GM18951 (cell line): ENCODE measurements at regions not wholly inside any gene's neighbourhood (a gene's known extent, or its start where the extent isn't known, plus 50 kb on each side); places are given as distances from the start of the nearest gene placed in this dataset.
"Not testable (repeated sequence)": the region's sequence is repeated elsewhere in the genome, so short reads cannot be mapped to it uniquely, and the experiment has no call there.

Experiments used
- POLR2A ChIP-seq: IDR thresholded peaks from 4 replicates; pipeline ENCODE4 v1.6.1; 2011; ENCODE audit warnings: mild to moderate bottlenecking; ENCODE audit not compliant: insufficient read length, insufficient read depth; ENCODE audit errors: extremely low read depth
- in situ Hi-C: fragments of 300-500 bp; cut with MboI; formaldehyde crosslinking; loops from one replicate; pipeline ENCODE4 v1.12.0; 2022; ENCODE audit warnings: low sequenced_read_pairs, mixed read lengths, inconsistent platforms; ENCODE audit not compliant: unreplicated experiment

GRCh38 chr1:31507221-31507620 is 69.1 kb upstream of the TINAGL1 start:
- TF ChIP-seq POLR2A, result no peak
- in situ Hi-C loops, result no loop called here

DNA sequence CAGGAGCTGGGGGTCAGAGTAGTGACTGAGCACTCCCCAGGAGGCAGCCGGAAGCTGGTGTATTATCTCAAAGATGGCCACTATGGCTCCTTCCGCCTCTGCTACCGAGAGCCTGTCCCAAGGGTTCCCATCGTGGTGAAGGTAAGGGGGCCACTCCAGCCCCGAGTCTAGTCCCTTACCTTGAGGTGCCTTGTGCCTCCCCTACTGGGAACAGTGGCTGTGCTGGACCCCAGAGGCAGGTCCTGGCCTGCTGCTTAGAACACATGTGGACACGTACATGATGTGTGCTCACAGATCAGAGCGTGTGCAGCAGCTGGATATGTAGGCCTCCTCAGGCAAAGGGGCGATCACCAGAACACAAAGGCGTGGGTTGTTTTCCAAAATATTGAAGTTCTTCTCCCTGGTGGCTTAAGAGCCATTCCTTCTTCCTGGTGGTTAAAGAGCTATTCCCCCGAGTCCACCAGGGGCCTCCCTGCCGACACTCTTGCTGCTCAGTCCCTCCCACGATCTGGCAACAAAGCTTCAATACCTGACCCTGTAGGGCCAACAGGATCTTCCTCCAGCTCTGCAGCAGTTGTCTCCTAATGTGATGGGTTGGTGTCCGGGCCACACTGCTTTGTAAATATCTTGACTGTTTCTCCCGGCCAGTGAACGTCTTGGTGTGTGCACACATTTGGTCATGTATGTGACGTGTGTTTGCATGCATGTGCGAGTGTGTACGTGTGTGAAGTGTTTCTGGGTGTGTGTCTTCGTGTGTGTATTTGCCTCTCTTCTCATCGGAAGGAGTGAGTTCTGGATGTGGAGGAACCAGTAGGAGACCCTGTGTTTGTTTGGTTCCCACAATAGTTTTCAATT is 68.4 kb upstream of the TINAGL1 start:
- in situ Hi-C loops, result no loop called here
- TF ChIP-seq POLR2A, result peak; percentile 28

DNA sequence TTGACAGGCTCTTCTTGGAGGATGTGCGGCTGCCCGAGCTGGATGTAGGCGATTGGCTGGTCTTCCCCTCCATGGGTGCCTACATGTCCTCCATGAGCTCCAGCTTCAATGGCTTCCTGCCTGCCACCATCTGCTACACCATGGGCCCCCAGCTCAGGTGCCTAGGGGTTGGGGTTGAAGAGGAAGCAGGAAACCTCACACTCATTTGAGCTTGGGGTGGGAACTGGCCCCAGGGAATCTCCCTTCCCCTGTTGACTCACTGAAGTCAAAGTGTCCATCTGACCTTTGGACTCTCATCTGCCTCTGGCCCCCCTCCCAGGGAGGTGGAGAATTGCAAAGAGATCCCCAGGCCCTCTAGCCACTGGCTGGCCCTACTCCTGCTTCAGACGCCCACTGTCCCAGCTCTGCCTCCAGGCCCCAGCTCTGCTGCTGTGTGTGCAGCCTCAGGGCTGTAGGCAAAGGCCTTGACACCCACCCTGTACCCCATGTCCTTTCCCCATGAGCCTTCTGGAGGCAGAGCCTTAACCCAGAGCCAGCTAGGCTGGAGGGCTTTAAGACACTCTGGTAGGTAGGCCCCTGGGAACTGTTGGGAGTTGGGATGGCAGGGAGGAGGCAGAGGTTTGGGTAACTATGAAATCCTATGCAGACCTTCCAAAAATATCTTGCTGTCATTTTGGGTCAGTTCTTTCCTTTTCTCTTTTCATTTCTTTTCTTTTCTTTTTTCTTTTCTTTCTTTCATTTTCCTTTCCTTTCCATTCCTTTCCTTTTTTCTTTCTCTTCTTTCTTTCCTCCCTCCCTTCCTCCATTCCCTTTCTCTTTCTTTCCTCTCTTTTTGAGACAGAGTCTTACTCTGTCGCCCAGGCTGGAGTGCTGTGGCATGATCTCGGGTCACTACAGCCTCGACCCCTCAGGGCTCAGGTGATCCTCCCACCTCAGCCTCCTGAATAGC is 66.9 kb upstream of the TINAGL1 start:
- in situ Hi-C loops, result no loop called here
- peak; percentile 60 for TF ChIP-seq POLR2A

GRCh38 chr1:31510304-31510703 is 66.0 kb upstream of the TINAGL1 start:
- in situ Hi-C loops, result no loop called here
- no peak for TF ChIP-seq POLR2A

GRCh38 chr1:31510853-31511789 is 65.2 kb upstream of the TINAGL1 start:
- no peak for TF ChIP-seq POLR2A
- in situ Hi-C loops, result no loop called here

DNA sequence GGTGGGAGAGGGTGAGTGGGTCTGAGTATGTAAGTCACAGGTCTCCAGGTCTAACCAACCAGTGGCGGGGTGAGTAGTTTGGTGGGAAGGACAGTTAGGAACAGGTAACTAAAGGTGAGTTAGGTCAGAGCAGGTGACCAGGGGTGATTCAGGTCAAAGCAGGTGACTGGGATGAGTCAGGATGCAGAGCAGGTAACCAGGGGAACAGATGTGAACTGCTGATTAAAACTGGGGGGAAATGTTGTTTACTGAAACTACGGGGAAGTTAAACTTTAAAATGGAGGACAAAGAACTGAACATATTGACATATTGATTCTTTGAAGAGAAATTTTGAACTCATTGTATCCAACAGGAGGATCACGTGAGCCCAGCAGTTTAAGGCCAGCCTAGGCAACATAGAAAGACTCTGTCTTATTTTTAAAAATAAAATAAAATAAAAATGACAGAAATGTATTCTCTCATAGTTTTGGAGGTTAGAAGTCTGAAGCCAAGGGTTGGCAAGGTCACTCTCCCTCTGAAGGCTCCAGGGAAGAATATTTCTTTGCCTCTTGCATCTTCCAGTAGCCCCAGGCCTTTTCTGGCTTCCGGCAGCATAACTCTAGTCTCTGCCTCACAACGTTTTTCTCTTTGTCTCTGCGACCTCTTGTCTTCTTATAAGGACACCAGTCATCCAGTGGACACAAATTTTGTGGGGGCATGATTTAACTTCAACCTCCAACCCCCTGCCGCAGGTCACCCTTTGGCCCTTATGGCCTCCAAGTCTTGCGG is 64.3 kb upstream of the TINAGL1 start:
- TF ChIP-seq POLR2A, result no peak
- in situ Hi-C loops, result no loop called here

DNA sequence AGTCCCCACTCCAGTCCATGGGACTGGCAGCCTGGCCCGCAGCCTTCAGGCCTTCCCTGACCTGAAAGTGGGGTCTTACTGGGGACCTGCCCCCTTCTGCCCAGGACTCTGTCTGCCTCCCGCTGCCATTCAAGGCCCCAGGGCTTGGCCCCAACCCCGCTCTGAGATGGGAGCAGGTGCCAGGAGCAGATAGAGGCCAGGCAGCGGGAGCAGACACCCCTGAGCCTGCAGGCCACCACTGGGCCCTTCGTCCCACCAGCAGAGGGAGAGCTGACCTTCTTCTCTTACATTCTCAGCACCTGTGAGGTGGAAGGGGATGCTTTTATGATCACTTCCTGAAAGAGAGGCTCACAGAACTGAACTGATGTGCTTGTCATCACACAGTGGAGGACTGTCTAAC is 62.2 kb upstream of the TINAGL1 start:
- TF ChIP-seq POLR2A, result peak; percentile 2
- in situ Hi-C loops, result no loop called here

DNA sequence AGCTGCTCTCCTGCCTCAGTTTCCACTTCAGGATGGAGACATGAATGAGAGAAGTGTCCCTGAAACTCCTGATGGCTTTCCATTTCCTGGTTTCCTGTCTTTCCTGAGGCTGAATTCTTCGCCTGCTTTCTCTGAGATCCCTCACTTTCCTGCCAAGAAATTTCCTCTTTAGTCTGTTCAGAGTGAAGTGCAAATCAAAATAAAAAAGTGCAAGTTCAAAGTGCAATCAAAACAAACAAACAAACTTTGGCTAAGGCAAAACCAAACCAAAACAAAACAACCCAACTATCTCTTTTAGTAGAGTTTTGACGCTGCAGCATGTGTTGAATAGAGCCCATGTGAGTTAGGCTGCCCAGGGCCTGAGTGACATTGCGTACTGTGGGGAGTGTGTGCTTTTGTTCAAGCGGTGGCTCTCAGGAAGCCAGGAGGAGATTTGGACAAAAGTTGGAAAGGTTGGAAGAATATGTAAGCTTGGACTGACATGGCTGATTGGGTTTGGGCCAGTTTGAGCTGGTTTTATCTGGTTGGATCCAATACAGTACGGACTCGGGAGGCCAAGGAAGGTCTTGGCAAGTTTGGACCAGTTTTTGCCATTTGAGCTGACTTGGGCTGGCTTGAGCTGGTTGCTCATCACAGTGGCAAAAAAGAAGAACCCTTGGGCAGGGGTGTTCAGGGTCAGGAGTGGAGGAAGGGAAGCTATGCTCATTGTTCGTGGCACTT is 61.1 kb upstream of the TINAGL1 start:
- in situ Hi-C loops, result no loop called here
- TF ChIP-seq POLR2A, result no peak

DNA sequence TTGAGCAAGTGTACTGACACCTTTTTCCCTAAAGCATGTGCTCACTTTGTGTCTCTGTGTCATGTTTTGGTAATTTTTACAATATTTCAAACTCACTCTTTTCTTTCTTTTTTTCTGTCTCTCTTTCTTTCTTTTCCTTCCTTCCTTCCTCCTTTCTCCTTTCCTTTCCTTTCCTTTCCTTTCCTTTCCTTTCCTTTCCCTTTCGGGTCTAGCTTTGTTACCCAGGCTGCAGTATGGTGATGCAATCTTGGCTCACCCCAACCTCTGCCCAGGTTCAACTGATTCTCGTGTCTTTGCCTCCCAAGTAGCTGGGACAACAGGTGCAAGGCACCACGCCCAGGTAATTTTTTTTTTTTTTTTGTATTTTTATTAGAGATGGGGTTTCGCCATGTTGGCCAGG is 60.4 kb upstream of the TINAGL1 start:
- in situ Hi-C loops, result no loop called here
- no peak for TF ChIP-seq POLR2A

DNA sequence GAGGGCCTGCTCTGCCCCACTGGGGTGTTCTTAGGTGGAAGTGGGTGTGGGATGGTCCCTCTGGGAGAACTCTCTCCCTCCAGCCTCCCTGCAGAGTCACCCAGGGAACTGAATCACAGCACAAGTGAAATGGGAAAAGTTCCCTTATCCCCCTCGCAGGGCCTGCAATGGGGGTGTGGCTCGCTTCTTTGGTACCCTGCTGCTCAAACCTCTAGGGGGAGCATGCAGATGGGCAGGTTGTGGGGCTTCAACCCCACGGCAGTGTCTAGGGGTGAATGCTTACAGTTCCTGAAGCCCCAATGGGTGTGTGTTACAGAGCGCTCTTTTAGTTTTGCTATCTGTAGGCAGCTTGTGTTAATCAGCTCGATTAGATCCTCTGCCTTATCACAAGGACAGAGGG is 59.0 kb upstream of the TINAGL1 start:
- TF ChIP-seq POLR2A, result no peak
- in situ Hi-C loops, result no loop called here

GRCh38 chr1:31517986-31518385 is 58.3 kb upstream of the TINAGL1 start:
- in situ Hi-C loops, result not testable (repeated sequence)
